ENCODE measurements at regions not wholly inside any gene's neighbourhood (a gene's known extent, or its start where the extent isn't known, plus 50 kb on each side); places are given as distances from the start of the nearest gene placed in this dataset.

DNA sequence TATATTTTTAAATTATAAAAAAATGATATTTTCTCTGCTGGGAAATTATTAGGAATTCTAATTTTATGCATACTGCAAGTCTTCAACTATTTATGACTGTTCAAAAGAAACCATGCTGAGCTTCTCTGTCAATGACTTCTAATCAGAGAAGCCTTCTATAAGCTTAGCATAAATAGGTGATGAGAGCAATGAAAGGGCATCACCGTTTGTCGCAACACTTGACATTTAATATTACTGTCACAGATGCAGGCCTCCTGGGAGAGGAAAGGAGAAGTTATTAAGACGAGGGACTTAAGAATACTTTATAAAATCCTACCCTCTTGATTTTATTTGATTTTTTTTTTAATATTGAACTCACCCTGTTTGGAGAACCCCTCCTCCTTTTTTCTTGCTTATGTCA lies 69.8 kb downstream of the CAPZA3 start:
- TF ChIP-seq POLR2AphosphoS5 (IDR thresholded peaks at IDR 0.05; ENCODE audit: low read depth), result no peak
- no peak for TF ChIP-seq GABPA (IDR thresholded peaks at IDR 0.05; ENCODE audit: low read depth)
- TF ChIP-seq, protein P1, sequence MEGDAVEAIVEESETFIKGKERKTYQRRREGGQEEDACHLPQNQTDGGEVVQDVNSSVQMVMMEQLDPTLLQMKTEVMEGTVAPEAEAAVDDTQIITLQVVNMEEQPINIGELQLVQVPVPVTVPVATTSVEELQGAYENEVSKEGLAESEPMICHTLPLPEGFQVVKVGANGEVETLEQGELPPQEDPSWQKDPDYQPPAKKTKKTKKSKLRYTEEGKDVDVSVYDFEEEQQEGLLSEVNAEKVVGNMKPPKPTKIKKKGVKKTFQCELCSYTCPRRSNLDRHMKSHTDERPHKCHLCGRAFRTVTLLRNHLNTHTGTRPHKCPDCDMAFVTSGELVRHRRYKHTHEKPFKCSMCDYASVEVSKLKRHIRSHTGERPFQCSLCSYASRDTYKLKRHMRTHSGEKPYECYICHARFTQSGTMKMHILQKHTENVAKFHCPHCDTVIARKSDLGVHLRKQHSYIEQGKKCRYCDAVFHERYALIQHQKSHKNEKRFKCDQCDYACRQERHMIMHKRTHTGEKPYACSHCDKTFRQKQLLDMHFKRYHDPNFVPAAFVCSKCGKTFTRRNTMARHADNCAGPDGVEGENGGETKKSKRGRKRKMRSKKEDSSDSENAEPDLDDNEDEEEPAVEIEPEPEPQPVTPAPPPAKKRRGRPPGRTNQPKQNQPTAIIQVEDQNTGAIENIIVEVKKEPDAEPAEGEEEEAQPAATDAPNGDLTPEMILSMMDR (IDR thresholded peaks at IDR 0.05; ENCODE audit: insufficient read depth, low read length), result no peak
- TF ChIP-seq, protein P2, sequence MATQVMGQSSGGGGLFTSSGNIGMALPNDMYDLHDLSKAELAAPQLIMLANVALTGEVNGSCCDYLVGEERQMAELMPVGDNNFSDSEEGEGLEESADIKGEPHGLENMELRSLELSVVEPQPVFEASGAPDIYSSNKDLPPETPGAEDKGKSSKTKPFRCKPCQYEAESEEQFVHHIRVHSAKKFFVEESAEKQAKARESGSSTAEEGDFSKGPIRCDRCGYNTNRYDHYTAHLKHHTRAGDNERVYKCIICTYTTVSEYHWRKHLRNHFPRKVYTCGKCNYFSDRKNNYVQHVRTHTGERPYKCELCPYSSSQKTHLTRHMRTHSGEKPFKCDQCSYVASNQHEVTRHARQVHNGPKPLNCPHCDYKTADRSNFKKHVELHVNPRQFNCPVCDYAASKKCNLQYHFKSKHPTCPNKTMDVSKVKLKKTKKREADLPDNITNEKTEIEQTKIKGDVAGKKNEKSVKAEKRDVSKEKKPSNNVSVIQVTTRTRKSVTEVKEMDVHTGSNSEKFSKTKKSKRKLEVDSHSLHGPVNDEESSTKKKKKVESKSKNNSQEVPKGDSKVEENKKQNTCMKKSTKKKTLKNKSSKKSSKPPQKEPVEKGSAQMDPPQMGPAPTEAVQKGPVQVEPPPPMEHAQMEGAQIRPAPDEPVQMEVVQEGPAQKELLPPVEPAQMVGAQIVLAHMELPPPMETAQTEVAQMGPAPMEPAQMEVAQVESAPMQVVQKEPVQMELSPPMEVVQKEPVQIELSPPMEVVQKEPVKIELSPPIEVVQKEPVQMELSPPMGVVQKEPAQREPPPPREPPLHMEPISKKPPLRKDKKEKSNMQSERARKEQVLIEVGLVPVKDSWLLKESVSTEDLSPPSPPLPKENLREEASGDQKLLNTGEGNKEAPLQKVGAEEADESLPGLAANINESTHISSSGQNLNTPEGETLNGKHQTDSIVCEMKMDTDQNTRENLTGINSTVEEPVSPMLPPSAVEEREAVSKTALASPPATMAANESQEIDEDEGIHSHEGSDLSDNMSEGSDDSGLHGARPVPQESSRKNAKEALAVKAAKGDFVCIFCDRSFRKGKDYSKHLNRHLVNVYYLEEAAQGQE (IDR thresholded peaks at IDR 0.05; ENCODE audit: insufficient replicate concordance, low read depth), result no peak

Data from HL-60 (cell line).